ENCODE measurements at regions not wholly inside any gene's neighbourhood (a gene's known extent, or its start where the extent isn't known, plus 50 kb on each side); places are given as distances from the start of the nearest gene placed in this dataset.

DNA sequence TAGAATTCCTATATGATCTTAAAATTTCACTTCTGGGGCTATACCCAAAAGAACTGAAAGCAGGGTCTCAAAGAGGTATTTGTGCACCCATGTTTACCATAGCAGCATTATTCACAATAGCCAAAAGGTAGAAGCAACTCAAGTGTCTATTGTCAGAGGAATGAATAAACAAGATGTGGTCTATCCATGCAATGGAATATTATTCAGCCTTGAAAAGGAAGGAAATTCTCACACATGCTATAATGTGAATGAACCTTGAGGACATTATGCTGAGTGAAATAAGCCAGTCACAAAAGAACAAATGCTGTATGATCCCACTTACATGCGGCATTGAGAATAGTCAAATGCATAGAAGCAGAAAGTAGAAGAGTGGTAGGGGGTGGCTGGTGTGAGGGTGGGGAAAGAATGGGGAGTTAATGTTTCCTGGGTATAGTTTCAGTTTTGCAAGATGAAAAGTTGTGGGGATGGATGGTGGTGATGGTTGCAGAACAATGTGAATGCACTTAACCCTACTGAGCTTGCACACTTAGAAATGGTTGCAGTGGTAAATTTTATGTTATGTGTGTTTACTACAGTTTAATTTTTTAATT lies 122.4 kb downstream of the TOMM20 start:
- TF ChIP-seq, protein P1, sequence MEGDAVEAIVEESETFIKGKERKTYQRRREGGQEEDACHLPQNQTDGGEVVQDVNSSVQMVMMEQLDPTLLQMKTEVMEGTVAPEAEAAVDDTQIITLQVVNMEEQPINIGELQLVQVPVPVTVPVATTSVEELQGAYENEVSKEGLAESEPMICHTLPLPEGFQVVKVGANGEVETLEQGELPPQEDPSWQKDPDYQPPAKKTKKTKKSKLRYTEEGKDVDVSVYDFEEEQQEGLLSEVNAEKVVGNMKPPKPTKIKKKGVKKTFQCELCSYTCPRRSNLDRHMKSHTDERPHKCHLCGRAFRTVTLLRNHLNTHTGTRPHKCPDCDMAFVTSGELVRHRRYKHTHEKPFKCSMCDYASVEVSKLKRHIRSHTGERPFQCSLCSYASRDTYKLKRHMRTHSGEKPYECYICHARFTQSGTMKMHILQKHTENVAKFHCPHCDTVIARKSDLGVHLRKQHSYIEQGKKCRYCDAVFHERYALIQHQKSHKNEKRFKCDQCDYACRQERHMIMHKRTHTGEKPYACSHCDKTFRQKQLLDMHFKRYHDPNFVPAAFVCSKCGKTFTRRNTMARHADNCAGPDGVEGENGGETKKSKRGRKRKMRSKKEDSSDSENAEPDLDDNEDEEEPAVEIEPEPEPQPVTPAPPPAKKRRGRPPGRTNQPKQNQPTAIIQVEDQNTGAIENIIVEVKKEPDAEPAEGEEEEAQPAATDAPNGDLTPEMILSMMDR (IDR thresholded peaks at IDR 0.05; ENCODE audit: insufficient read depth, low read length) = no peak
- TF ChIP-seq POLR2AphosphoS5 (IDR thresholded peaks at IDR 0.05; ENCODE audit: low read depth) = no peak
- TF ChIP-seq, protein P2, sequence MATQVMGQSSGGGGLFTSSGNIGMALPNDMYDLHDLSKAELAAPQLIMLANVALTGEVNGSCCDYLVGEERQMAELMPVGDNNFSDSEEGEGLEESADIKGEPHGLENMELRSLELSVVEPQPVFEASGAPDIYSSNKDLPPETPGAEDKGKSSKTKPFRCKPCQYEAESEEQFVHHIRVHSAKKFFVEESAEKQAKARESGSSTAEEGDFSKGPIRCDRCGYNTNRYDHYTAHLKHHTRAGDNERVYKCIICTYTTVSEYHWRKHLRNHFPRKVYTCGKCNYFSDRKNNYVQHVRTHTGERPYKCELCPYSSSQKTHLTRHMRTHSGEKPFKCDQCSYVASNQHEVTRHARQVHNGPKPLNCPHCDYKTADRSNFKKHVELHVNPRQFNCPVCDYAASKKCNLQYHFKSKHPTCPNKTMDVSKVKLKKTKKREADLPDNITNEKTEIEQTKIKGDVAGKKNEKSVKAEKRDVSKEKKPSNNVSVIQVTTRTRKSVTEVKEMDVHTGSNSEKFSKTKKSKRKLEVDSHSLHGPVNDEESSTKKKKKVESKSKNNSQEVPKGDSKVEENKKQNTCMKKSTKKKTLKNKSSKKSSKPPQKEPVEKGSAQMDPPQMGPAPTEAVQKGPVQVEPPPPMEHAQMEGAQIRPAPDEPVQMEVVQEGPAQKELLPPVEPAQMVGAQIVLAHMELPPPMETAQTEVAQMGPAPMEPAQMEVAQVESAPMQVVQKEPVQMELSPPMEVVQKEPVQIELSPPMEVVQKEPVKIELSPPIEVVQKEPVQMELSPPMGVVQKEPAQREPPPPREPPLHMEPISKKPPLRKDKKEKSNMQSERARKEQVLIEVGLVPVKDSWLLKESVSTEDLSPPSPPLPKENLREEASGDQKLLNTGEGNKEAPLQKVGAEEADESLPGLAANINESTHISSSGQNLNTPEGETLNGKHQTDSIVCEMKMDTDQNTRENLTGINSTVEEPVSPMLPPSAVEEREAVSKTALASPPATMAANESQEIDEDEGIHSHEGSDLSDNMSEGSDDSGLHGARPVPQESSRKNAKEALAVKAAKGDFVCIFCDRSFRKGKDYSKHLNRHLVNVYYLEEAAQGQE (IDR thresholded peaks at IDR 0.05; ENCODE audit: insufficient replicate concordance, low read depth) = no peak
- TF ChIP-seq GABPA (IDR thresholded peaks at IDR 0.05; ENCODE audit: low read depth) = no peak
- no peak for TF ChIP-seq SPI1 (IDR thresholded peaks at IDR 0.05; ENCODE audit: borderline replicate concordance, low read depth)

All from HL-60 (cell line).